SK-N-SH treated with all-trans-retinoic acid at 6 μM for 48 hours (cell line): ENCODE measurements at regions not wholly inside any gene's neighbourhood (a gene's known extent, or its start where the extent isn't known, plus 50 kb on each side); places are given as distances from the start of the nearest gene placed in this dataset.

Source experiments
- ARNTL ChIP-seq: fragments of 450-650 bp; formaldehyde crosslinking; IDR thresholded peaks from 2 replicates; pipeline ENCODE4 v1.5.0; 2020; ENCODE audit warnings: low read depth, mild to moderate bottlenecking, moderate library complexity, borderline replicate concordance
- ISL1 ChIP-seq: fragments of 250-450 bp; sonication (Bioruptor Pico); IDR thresholded peaks from 2 replicates; pipeline ENCODE4 v2.1.2; 2022; ENCODE audit warnings: mild to moderate bottlenecking, moderate library complexity
- RARB ChIP-seq: fragments of 250-450 bp; sonication (Bioruptor Pico); IDR thresholded peaks from 2 replicates; pipeline ENCODE4 v1.8.0; 2021; ENCODE audit warnings: mild to moderate bottlenecking, moderate library complexity
- ZC3H10 ChIP-seq: fragments of 250-450 bp; sonication (Bioruptor Pico); IDR thresholded peaks from 2 replicates; pipeline ENCODE4 v1.5.1; 2021; ENCODE audit warnings: mild to moderate bottlenecking, moderate library complexity
- ZFP3 ChIP-seq: fragments of 250-450 bp; sonication (Bioruptor Pico); IDR thresholded peaks from 2 replicates; pipeline ENCODE4 v1.5.0; 2020; ENCODE audit warnings: mild to moderate bottlenecking, moderate library complexity
- ZFP30 ChIP-seq: fragments of 450-650 bp; formaldehyde crosslinking; IDR thresholded peaks from 2 replicates; pipeline ENCODE4 v1.5.0; 2022; ENCODE audit warnings: mild to moderate bottlenecking, moderate library complexity
- ZNF565 ChIP-seq: fragments of 450-650 bp; formaldehyde crosslinking; conservative IDR thresholded peaks from 2 replicates; pipeline ENCODE4 v1.5.0; 2020; ENCODE audit warnings: low read depth, mild to moderate bottlenecking, moderate library complexity
- TF ChIP-seq, protein P1 (sequence below): fragments of 250-450 bp; sonication (Bioruptor Pico); IDR thresholded peaks from 2 replicates; pipeline ENCODE4 v1.8.0; 2020; ENCODE audit warnings: mild to moderate bottlenecking, moderate library complexity, borderline replicate concordance
- TF ChIP-seq, protein P2 (sequence below): fragments of 250-450 bp; sonication (Bioruptor Pico); IDR thresholded peaks from 2 replicates; pipeline ENCODE4 v1.5.0; 2020; ENCODE audit warnings: mild to moderate bottlenecking, moderate library complexity
- TF ChIP-seq, protein P3 (sequence below): fragments of 250-450 bp; sonication (Bioruptor Pico); IDR thresholded peaks from 2 replicates; pipeline ENCODE4 v1.5.1; 2021; ENCODE audit warnings: mild to moderate bottlenecking, moderate library complexity
- TF ChIP-seq, protein P4 (sequence below): fragments of 250-450 bp; sonication (Bioruptor Pico); IDR thresholded peaks from 2 replicates; pipeline ENCODE4 v1.8.0; 2021; ENCODE audit warnings: low read depth, mild to moderate bottlenecking, moderate library complexity, borderline replicate concordance

DNA sequence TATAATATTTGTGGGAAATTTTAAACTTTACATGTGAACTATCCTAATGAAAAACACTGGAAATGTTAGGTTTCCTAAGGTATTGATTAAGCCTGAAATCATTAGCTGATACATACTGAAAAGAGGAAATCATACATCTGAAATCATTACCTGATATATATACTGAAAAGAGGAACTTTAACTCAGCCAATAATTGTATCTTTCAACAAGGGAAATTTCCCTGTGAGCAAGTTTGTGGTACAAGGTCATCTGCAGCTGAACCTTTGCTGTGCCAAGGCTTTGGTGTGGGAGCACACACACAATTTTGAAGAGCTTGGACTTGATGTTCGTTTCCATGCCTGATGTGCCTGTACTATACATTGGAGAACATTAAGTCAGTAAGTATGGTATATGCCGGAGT lies 131.9 kb upstream of the USP9X start:
- TF ChIP-seq, protein P1, sequence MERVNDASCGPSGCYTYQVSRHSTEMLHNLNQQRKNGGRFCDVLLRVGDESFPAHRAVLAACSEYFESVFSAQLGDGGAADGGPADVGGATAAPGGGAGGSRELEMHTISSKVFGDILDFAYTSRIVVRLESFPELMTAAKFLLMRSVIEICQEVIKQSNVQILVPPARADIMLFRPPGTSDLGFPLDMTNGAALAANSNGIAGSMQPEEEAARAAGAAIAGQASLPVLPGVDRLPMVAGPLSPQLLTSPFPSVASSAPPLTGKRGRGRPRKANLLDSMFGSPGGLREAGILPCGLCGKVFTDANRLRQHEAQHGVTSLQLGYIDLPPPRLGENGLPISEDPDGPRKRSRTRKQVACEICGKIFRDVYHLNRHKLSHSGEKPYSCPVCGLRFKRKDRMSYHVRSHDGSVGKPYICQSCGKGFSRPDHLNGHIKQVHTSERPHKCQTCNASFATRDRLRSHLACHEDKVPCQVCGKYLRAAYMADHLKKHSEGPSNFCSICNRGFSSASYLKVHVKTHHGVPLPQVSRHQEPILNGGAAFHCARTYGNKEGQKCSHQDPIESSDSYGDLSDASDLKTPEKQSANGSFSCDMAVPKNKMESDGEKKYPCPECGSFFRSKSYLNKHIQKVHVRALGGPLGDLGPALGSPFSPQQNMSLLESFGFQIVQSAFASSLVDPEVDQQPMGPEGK (CRISPR knock-in tag): no peak
- TF ChIP-seq RARB (CRISPR knock-in tag): no peak
- no peak for TF ChIP-seq ZNF565 (CRISPR knock-in tag)
- TF ChIP-seq ZFP3: no peak
- TF ChIP-seq ZFP30 (CRISPR knock-in tag): no peak
- TF ChIP-seq ARNTL: no peak
- TF ChIP-seq, protein P2, sequence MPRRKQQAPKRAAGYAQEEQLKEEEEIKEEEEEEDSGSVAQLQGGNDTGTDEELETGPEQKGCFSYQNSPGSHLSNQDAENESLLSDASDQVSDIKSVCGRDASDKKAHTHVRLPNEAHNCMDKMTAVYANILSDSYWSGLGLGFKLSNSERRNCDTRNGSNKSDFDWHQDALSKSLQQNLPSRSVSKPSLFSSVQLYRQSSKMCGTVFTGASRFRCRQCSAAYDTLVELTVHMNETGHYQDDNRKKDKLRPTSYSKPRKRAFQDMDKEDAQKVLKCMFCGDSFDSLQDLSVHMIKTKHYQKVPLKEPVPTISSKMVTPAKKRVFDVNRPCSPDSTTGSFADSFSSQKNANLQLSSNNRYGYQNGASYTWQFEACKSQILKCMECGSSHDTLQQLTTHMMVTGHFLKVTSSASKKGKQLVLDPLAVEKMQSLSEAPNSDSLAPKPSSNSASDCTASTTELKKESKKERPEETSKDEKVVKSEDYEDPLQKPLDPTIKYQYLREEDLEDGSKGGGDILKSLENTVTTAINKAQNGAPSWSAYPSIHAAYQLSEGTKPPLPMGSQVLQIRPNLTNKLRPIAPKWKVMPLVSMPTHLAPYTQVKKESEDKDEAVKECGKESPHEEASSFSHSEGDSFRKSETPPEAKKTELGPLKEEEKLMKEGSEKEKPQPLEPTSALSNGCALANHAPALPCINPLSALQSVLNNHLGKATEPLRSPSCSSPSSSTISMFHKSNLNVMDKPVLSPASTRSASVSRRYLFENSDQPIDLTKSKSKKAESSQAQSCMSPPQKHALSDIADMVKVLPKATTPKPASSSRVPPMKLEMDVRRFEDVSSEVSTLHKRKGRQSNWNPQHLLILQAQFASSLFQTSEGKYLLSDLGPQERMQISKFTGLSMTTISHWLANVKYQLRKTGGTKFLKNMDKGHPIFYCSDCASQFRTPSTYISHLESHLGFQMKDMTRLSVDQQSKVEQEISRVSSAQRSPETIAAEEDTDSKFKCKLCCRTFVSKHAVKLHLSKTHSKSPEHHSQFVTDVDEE (CRISPR knock-in tag): no peak
- no peak for TF ChIP-seq ZC3H10 (CRISPR knock-in tag)
- TF ChIP-seq, protein P3, sequence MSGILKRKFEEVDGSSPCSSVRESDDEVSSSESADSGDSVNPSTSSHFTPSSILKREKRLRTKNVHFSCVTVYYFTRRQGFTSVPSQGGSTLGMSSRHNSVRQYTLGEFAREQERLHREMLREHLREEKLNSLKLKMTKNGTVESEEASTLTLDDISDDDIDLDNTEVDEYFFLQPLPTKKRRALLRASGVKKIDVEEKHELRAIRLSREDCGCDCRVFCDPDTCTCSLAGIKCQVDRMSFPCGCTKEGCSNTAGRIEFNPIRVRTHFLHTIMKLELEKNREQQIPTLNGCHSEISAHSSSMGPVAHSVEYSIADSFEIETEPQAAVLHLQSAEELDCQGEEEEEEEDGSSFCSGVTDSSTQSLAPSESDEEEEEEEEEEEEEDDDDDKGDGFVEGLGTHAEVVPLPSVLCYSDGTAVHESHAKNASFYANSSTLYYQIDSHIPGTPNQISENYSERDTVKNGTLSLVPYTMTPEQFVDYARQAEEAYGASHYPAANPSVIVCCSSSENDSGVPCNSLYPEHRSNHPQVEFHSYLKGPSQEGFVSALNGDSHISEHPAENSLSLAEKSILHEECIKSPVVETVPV (CRISPR knock-in tag): no peak
- TF ChIP-seq ISL1 (CRISPR knock-in tag): no peak
- TF ChIP-seq, protein P4, sequence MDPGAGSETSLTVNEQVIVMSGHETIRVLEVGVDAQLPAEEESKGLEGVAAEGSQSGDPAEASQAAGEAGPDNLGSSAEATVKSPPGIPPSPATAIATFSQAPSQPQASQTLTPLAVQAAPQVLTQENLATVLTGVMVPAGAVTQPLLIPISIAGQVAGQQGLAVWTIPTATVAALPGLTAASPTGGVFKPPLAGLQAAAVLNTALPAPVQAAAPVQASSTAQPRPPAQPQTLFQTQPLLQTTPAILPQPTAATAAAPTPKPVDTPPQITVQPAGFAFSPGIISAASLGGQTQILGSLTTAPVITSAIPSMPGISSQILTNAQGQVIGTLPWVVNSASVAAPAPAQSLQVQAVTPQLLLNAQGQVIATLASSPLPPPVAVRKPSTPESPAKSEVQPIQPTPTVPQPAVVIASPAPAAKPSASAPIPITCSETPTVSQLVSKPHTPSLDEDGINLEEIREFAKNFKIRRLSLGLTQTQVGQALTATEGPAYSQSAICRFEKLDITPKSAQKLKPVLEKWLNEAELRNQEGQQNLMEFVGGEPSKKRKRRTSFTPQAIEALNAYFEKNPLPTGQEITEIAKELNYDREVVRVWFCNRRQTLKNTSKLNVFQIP: no peak
